Activated T-helper 2 cell treated with anti-CD3 and anti-CD28 coated beads, Interferon-gamma antibody, Interleukin-2, Interleukin-4, amounts not matched to agents 10 μg/mL and 5 μg/mL and 100 μg/mL, durations not matched to agents 14 hours and 24 hours and 36 hours (primary cell): ENCODE measurements at regions not wholly inside any gene's neighbourhood (a gene's known extent, or its start where the extent isn't known, plus 50 kb on each side); places are given as distances from the start of the nearest gene placed in this dataset.
"Not testable (repeated sequence)": the region's sequence is repeated elsewhere in the genome, so short reads cannot be mapped to it uniquely, and the experiment has no call there.

Source experiments
- DNase-seq: peaks from one replicate; pipeline ENCODE4 v3.0.0; 2021; ENCODE audit warnings: low spot score
- H3K27ac Mint-ChIP-seq: one replicate; pipeline ENCODE4 v1.8.0; 2021; ENCODE audit warnings: mixed read lengths
- H3K27me3 Mint-ChIP-seq: one replicate; pipeline ENCODE4 v1.8.0; 2021; ENCODE audit warnings: low read depth, mixed read lengths
- H3K36me3 Mint-ChIP-seq: one replicate; pipeline ENCODE4 v1.8.0; 2021; ENCODE audit warnings: low read depth, mixed read lengths
- H3K4me1 Mint-ChIP-seq: one replicate; pipeline ENCODE4 v1.8.0; 2021; ENCODE audit warnings: low read depth, mixed read lengths
- H3K4me3 Mint-ChIP-seq: one replicate; pipeline ENCODE4 v1.8.0; 2021; ENCODE audit warnings: low read depth, mild to moderate bottlenecking, moderate library complexity, mixed read lengths
- H3K9me3 Mint-ChIP-seq: one replicate; pipeline ENCODE4 v1.8.0; 2021; ENCODE audit warnings: mixed read lengths
- intact Hi-C: fragments of 100-400 bp; cut with micrococcal nuclease; formaldehyde crosslinking; loops from one replicate; pipeline ENCODE4 v1.15.1; 2023

DNA sequence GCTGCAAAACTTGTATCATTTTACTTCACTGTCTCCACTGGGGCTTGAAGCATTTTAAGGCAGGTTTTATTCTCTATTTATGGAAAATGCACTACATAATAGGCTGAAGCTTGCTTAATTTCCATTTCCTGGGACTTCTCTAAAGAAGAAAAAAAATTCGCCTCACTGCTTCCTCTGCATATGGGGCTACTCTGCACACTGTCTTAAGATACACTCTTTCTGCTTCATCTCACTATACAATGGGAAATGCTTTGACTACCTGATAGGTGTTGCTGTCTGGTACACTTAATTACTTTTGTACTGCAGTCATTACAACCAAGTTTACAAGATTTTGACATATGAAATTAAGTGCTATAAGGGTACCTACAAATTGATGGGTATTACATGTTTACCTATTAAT, 466.0 kb downstream of the KCNJ18 start:
- no peak for DNase-seq
- Mint-ChIP-seq H3K4me3 (no peak overlapping the region), H3K27ac (no peak overlapping the region), H3K9me3 (peaks cover 48% of the 10 kb centered on the region), H3K27me3 (no peaks in the 10 kb centered on the region), H3K4me1 (no peaks in the 10 kb centered on the region), H3K36me3 (no peaks in the 10 kb centered on the region)
- intact Hi-C loops: no loop called here

GRCh38 chr17:22161376-22161775, 469.1 kb downstream of the KCNJ18 start:
- peaks cover 47% of the 10 kb centered on the region for H3K9me3 Mint-ChIP-seq
- H3K27me3 Mint-ChIP-seq: no peaks in the 10 kb centered on the region
- H3K4me1 Mint-ChIP-seq: no peaks in the 10 kb centered on the region
- H3K36me3 Mint-ChIP-seq: no peaks in the 10 kb centered on the region
- no peak overlapping the region for H3K4me3 Mint-ChIP-seq
- no peak for DNase-seq
- no peak overlapping the region for H3K27ac Mint-ChIP-seq
- intact Hi-C loops: no loop called here

GRCh38 chr17:22171631-22172030, 479.3 kb downstream of the KCNJ18 start:
- no peak for DNase-seq
- intact Hi-C loops: no loop called here
- no peaks in the 10 kb centered on the region for H3K27me3 Mint-ChIP-seq
- peaks cover 36% of the 10 kb centered on the region for H3K9me3 Mint-ChIP-seq
- H3K4me3 Mint-ChIP-seq: no peak overlapping the region
- H3K27ac Mint-ChIP-seq: no peak overlapping the region
- no peaks in the 10 kb centered on the region for H3K36me3 Mint-ChIP-seq
- no peaks in the 10 kb centered on the region for H3K4me1 Mint-ChIP-seq

DNA sequence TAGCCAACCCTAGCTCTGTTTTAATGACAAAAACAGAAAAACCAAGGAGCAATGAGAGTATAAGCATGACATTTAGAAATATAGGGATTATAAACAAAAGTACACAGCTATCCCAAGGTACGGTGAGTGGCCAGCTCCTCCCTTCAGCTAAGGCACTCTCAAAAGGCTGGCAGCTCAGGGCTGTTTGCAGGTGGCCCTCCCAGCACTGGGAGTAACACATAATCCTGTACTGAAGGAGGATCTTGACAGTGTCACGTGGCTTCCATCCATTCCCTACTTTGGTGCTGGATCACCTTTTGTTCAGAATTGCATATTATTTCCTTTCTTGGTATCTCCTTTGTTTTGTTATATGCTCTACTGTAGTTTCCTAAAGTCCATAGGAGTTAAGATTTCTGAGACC, 500.8 kb downstream of the KCNJ18 start:
- no peaks in the 10 kb centered on the region for H3K4me1 Mint-ChIP-seq
- DNase-seq: no peak
- no peaks in the 10 kb centered on the region for H3K27me3 Mint-ChIP-seq
- H3K36me3 Mint-ChIP-seq: no peaks in the 10 kb centered on the region
- H3K27ac Mint-ChIP-seq: no peak overlapping the region
- peaks cover 46% of the 10 kb centered on the region for H3K9me3 Mint-ChIP-seq
- no peak overlapping the region for H3K4me3 Mint-ChIP-seq
- intact Hi-C loops: no loop called here

DNA sequence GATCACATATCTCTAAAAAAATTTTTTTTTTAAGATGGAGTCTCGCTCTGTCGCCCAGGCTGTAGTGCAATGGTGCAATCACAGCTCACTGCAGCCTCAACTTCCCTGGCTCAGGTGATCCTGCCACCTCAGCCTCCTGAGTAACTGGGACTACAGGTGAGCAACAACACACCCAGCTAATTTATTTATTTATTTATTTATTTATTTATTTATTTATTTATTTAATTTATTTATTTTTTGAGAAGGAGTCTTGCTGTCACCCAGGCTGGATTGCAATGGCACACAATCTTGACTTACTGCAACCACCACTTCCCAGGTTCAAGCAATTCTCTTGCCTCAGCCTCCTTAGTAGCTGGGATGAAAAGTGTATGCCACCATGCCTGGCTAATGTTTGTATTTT, 507.9 kb downstream of the KCNJ18 start:
- H3K36me3 Mint-ChIP-seq, DNase-seq, H3K27ac Mint-ChIP-seq, H3K27me3 Mint-ChIP-seq, H3K4me3 Mint-ChIP-seq, intact Hi-C loops, H3K4me1 Mint-ChIP-seq: not testable (repeated sequence)
- peaks cover 58% of the 10 kb centered on the region for H3K9me3 Mint-ChIP-seq

DNA sequence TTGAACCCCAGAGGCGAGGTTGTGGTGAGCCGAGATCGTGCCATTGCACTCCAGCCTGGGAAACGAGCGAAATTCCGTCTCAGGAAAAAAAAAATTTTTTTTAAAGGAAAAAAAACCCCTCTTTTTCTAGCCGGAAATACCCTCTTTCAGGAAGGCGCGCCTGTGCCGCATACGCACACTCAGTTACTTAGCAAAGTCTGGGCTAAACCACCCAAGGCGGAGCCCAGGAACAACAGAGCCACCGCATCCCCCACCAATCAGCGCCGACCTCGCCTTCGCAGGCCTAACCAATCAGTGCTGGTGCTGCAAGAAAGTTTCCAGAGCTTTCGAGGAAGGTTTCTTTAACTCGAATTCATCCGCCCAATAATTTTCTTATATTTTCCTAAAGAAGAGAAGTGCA, 510.4 kb downstream of the KCNJ18 start:
- H3K27ac Mint-ChIP-seq: no peak overlapping the region
- no peaks in the 10 kb centered on the region for H3K4me1 Mint-ChIP-seq
- H3K27me3 Mint-ChIP-seq: no peaks in the 10 kb centered on the region
- intact Hi-C loops: no loop called here
- no peaks in the 10 kb centered on the region for H3K36me3 Mint-ChIP-seq
- no peak for DNase-seq
- no peak overlapping the region for H3K4me3 Mint-ChIP-seq
- H3K9me3 Mint-ChIP-seq: peaks cover 58% of the 10 kb centered on the region

DNA sequence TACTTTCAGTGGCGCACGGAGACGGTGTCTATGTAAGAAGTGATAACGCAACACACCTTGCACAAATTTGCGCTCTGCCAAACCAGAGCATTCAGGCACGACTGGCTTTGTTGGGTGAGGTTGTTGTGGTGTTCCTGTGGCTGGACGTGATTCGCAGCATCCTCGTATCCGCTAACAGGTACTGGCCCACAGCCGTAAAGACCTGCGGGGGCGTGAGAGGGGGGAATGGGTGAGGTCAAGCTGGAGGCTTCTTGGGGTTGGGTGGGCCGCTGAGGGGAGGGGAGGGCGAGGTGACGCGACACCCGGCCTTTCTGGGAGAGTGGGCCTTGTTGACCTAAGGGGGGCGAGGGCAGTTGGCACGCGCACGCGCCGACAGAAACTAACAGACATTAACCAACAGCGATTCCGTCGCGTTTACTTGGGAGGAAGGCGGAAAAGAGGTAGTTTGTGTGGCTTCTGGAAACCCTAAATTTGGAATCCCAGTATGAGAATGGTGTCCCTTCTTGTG, 510.9 kb downstream of the KCNJ18 start:
- H3K27me3 Mint-ChIP-seq: no peaks in the 10 kb centered on the region
- DNase-seq: no peak
- no peak overlapping the region for H3K27ac Mint-ChIP-seq
- no peak overlapping the region for H3K4me3 Mint-ChIP-seq
- H3K36me3 Mint-ChIP-seq: no peaks in the 10 kb centered on the region
- no peaks in the 10 kb centered on the region for H3K4me1 Mint-ChIP-seq
- peaks cover 57% of the 10 kb centered on the region for H3K9me3 Mint-ChIP-seq
- intact Hi-C loops: no loop called here

DNA sequence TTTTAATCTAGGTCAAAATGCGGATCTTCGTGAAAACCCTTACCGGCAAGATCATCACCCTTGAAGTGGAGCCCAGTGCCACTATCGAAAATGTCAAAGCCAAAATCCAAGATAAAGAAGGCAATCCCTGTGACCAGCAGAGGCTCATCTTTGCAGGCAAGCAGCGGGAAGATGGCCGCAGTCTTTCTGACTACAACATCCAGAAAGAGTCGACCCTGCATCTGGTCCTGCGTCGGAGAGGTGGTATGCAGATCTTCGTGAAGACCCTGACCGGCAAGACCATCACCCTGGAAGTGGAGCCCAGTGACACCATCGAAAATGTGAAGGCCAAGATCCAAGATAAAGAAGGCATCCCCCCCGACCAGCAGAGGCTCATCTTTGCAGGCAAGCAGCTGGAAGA, 511.8 kb downstream of the KCNJ18 start:
- DNase-seq, H3K4me1 Mint-ChIP-seq, intact Hi-C loops, H3K27ac Mint-ChIP-seq, H3K36me3 Mint-ChIP-seq, H3K27me3 Mint-ChIP-seq, H3K4me3 Mint-ChIP-seq: not testable (repeated sequence)
- peaks cover 58% of the 10 kb centered on the region for H3K9me3 Mint-ChIP-seq

DNA sequence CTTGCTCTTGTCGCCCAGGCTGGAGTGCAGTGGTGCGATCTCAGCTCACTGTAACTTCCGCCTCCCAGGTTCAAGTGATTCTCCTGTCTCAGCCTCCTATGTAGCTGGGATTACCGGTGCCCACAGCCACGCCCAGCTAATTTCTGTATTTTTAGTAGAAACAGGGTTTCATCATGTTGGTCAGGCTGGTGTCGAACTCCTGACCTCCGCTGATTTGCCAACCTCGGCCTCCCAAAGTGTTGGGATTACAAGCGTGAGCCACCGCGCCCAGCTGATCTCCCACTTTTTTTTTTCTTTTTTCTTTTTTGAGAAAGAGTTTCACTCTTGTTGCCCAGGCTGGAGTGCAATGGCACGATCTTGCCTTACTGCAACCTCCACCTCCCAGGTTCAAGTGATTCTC, 517.9 kb downstream of the KCNJ18 start:
- H3K36me3 Mint-ChIP-seq, H3K4me1 Mint-ChIP-seq, H3K27ac Mint-ChIP-seq, H3K27me3 Mint-ChIP-seq, intact Hi-C loops, H3K4me3 Mint-ChIP-seq, DNase-seq: not testable (repeated sequence)
- peaks cover 51% of the 10 kb centered on the region for H3K9me3 Mint-ChIP-seq

DNA sequence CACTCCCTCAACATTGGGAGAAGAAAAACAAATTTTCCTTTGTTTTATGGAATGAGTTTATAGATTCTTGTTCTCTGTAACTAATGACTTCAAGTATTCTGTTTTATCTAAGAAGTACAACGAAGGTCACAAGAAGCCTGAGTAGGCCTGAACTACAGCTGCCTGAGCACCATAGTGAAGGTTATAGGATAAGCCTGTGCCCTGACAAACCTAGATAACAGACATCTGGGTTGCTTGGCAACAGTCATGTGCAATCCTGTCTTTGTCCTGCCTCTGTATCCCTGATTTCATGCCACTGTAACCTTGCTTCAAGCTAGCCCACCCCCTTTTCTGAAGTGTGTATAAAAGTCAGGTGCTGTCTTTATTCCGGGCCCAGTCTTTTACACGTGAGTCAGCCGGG, 520.8 kb downstream of the KCNJ18 start:
- DNase-seq, H3K4me3 Mint-ChIP-seq, H3K27me3 Mint-ChIP-seq, intact Hi-C loops, H3K4me1 Mint-ChIP-seq, H3K36me3 Mint-ChIP-seq, H3K27ac Mint-ChIP-seq: not testable (repeated sequence)
- peaks cover 34% of the 10 kb centered on the region for H3K9me3 Mint-ChIP-seq

DNA sequence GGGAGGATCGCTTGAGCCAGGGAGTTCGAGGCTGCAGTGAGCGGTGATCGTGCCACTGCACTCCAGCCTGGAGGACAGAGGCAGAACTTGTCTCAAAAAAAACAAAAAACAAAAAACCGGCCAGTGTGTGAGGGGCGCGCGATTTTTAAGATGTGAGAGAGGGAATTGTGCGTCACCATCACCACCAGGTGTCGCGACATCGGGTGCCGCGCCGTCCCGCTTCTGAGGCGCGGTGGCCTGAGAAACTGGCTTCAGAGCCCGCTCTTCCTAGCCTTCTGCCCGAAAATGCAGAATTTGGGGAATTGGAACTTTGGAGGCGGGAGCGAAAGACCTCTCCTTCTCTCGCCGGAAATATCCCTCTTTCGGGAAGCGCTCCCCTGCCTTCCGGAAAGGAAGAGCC, 524.8 kb downstream of the KCNJ18 start:
- intact Hi-C loops: no loop called here
- H3K36me3 Mint-ChIP-seq: no peaks in the 10 kb centered on the region
- peaks cover 38% of the 10 kb centered on the region for H3K9me3 Mint-ChIP-seq
- H3K4me3 Mint-ChIP-seq: no peak overlapping the region
- no peaks in the 10 kb centered on the region for H3K4me1 Mint-ChIP-seq
- H3K27ac Mint-ChIP-seq: no peak overlapping the region
- H3K27me3 Mint-ChIP-seq: no peaks in the 10 kb centered on the region
- DNase-seq: no peak

GRCh38 chr17:22221344-22221743, 529.0 kb downstream of the KCNJ18 start:
- H3K27me3 Mint-ChIP-seq: no peaks in the 10 kb centered on the region
- no peaks in the 10 kb centered on the region for H3K4me1 Mint-ChIP-seq
- no peak overlapping the region for H3K4me3 Mint-ChIP-seq
- H3K27ac Mint-ChIP-seq: no peak overlapping the region
- H3K9me3 Mint-ChIP-seq: peaks cover 26% of the 10 kb centered on the region
- intact Hi-C loops: no loop called here
- no peaks in the 10 kb centered on the region for H3K36me3 Mint-ChIP-seq
- no peak for DNase-seq

DNA sequence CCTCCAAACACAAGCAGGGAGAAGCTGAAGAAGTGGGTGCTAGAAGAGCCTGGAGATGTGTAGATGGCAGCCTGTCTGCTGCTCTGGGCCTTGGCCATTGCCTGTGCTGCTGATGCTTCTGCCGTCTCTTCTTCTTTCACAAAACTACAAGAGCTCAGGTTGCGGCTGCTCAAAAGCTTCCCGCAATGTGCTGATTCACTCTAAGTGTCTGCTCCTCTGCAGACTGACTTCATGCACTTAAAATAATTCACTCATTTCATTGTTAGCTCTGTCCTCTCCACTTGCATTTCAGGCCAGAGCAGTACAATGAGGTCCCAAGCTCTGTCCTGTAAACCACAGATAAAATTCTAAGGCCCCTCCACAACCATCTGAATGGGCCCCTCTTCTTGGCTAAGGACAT, 534.2 kb downstream of the KCNJ18 start:
- intact Hi-C loops, H3K36me3 Mint-ChIP-seq, H3K27me3 Mint-ChIP-seq, H3K27ac Mint-ChIP-seq, H3K4me3 Mint-ChIP-seq, H3K4me1 Mint-ChIP-seq, DNase-seq: not testable (repeated sequence)
- H3K9me3 Mint-ChIP-seq: peaks cover 44% of the 10 kb centered on the region

DNA sequence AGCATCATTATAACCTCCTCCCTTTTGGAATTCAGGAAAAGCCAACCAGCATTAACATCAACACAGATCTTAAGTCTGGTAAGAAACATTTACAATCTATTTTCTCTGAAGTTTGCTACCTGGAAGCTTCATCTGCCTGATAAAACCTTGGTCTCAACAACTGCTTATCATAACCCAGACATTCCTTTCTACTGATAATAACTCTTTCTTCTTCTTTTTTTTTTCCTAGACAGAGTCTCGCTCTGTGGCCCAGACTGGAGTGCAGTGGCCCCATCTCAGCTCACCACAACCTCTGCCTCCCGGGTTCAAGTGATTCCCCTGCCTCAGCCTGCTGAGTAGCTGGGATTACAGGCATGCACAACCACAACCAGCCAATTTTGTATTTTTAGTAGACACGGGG, 534.6 kb downstream of the KCNJ18 start:
- H3K27ac Mint-ChIP-seq, H3K4me1 Mint-ChIP-seq, DNase-seq, intact Hi-C loops, H3K27me3 Mint-ChIP-seq, H3K4me3 Mint-ChIP-seq, H3K36me3 Mint-ChIP-seq: not testable (repeated sequence)
- H3K9me3 Mint-ChIP-seq: peaks cover 44% of the 10 kb centered on the region
